Endothelial cell of umbilical vein (primary cell): ENCODE measurements at regions not wholly inside any gene's neighbourhood (a gene's known extent, or its start where the extent isn't known, plus 50 kb on each side); places are given as distances from the start of the nearest gene placed in this dataset.

Experiments used
- BruUV-seq: library from RNA; stranded (reverse); fragments of 400-500 nt; replicated peaks from 2 replicates; lab custom pipeline; 2021; lab: Mats Ljungman, UMichigan
- CTCF ChIA-PET: fragments of 300-600, 350-600 bp; sonication (Branson Sonifier 250); formaldehyde crosslinking; loops from one replicate; lab custom pipeline; 2021; ENCODE audit warnings: antibody characterized with exemption, inconsistent platforms; lab: Charles Lee
- POLR2A ChIA-PET: fragments of 300-600, 350-600 bp; sonication (Branson Sonifier 250); formaldehyde crosslinking; loops from one replicate; lab custom pipeline; 2021; ENCODE audit warnings: antibody characterized with exemption, inconsistent platforms; lab: Charles Lee
- DNase-seq: peaks from one replicate; pipeline ENCODE4 v3.0.0-alpha.2; 2011; ENCODE audit warnings: low read depth, low spot score
- FAIRE-seq: peaks from 2 replicates; lab custom pipeline; 2011; peaks lifted over from hg19 to GRCh38; lab: Jason Lieb, UNC
- H2AFZ ChIP-seq: 2 replicates; pipeline ENCODE4 v1.6.0; 2012; ENCODE audit warnings: low read depth, low read length, control low read depth, inconsistent platforms
- H3K27ac ChIP-seq: 2 replicates; pipeline ENCODE4 v1.5.1; 2011; ENCODE audit warnings: low read depth, mild to moderate bottlenecking, control low read depth, low read length, moderate library complexity; ENCODE audit not compliant: insufficient read depth
- H3K27me3 ChIP-seq, 2 experiments: 2 replicates each; pipeline versions ENCODE4 v1.6.0 to v1.6.1; 2011; ENCODE audit warnings: low read length in 2 of 2, mixed read lengths in 1 of 2; ENCODE audit not compliant: control insufficient read depth in 2 of 2, insufficient read depth in 2 of 2
- H3K36me3 ChIP-seq, 2 experiments: 2 replicates in 1 of 2; 3 replicates in 1 of 2; pipeline ENCODE4 v1.5.1; 2011; ENCODE audit warnings: low read length in 2 of 2, mild to moderate bottlenecking in 1 of 2, moderate library complexity in 1 of 2; ENCODE audit not compliant: control insufficient read depth in 2 of 2, insufficient read depth in 2 of 2; ENCODE audit errors: extremely low read depth in 1 of 2
- H3K4me1 ChIP-seq: 3 replicates; pipeline ENCODE4 v1.5.1; 2011; ENCODE audit warnings: mild to moderate bottlenecking, low read length; ENCODE audit not compliant: control insufficient read depth, insufficient read depth; ENCODE audit errors: extremely low read depth
- H3K4me2 ChIP-seq: 2 replicates; pipeline ENCODE4 v1.6.1; 2011; ENCODE audit warnings: low read length, control low read depth, mixed read lengths; ENCODE audit not compliant: insufficient read depth
- H3K4me3 ChIP-seq, 3 experiments: fragments of 200-600 bp in 1 of 3; sonication (generic), shearing (Covaris generic) in 1 of 3; replicated peaks in 1 of 3; 2 replicates each; pipeline ENCODE4 v1.5.1; 2011 to 2016; ENCODE audit warnings: control low read depth in 3 of 3, low read length in 3 of 3, mild to moderate bottlenecking in 2 of 3, inconsistent platforms in 1 of 3, low read depth in 1 of 3, moderate library complexity in 1 of 3; ENCODE audit not compliant: insufficient read depth in 1 of 3
- H3K79me2 ChIP-seq: 2 replicates; pipeline ENCODE4 v1.6.0; 2012; ENCODE audit warnings: low read length, inconsistent platforms; ENCODE audit not compliant: control insufficient read depth, insufficient read depth
- H3K9ac ChIP-seq: replicated peaks from 2 replicates; pipeline ENCODE3; 2011; ENCODE audit warnings: low read length, control low read depth; ENCODE audit not compliant: insufficient read depth; ENCODE audit errors: extremely low read depth
- H3K9me1 ChIP-seq: replicated peaks from 3 replicates; pipeline ENCODE4 v1.6.0; 2011; ENCODE audit warnings: mild to moderate bottlenecking, low read length; ENCODE audit not compliant: control insufficient read depth, insufficient read depth; ENCODE audit errors: extremely low read depth
- H3K9me3 ChIP-seq: replicated peaks from 2 replicates; pipeline ENCODE4 v1.5.1; 2012; ENCODE audit warnings: low read length, inconsistent platforms; ENCODE audit not compliant: control insufficient read depth, insufficient read depth
- H4K20me1 ChIP-seq: replicated peaks from 2 replicates; pipeline ENCODE3; 2011; ENCODE audit warnings: mild to moderate bottlenecking, low read length; ENCODE audit not compliant: control insufficient read depth, insufficient read depth; ENCODE audit errors: extremely low read depth
- EZH2 ChIP-seq: IDR thresholded peaks from 2 replicates; pipeline ENCODE4 v1.6.1; 2012; ENCODE audit warnings: borderline replicate concordance, low read depth, mild to moderate bottlenecking, moderate library complexity, low read length, inconsistent platforms; ENCODE audit not compliant: severe bottlenecking
- FOS ChIP-seq: IDR thresholded peaks from 2 replicates; pipeline ENCODE4 v1.6.1; 2011; ENCODE audit warnings: mild to moderate bottlenecking, low read length, moderate library complexity, borderline replicate concordance; ENCODE audit not compliant: insufficient read depth
- GATA2 ChIP-seq: IDR thresholded peaks from 2 replicates; pipeline ENCODE4 v1.7.0; 2011; ENCODE audit warnings: low read depth, mild to moderate bottlenecking, moderate library complexity, mixed read lengths, low read length; ENCODE audit not compliant: insufficient read length, insufficient read depth
- JUN ChIP-seq: IDR thresholded peaks from 2 replicates; pipeline ENCODE4 v1.6.1; 2011; ENCODE audit warnings: borderline replicate concordance, low read depth; ENCODE audit not compliant: insufficient read length, insufficient read depth
- MYC ChIP-seq: IDR thresholded peaks from one replicate; pipeline ENCODE4 v1.6.1; 2011; ENCODE audit warnings: mild to moderate bottlenecking, low read depth, low read length
- POLR2A ChIP-seq: IDR thresholded peaks from 2 replicates; pipeline ENCODE4 v1.6.1; 2012; ENCODE audit warnings: low read depth, mild to moderate bottlenecking, control low read depth, low read length
- POLR2AphosphoS5 ChIP-seq: IDR thresholded peaks from 2 replicates; pipeline ENCODE4 v1.6.1; 2012; ENCODE audit warnings: low read depth, mild to moderate bottlenecking, control low read depth, low read length, moderate library complexity; ENCODE audit not compliant: insufficient read depth
- dilution Hi-C: fragments of 300-500 bp; cut with MboI; formaldehyde crosslinking; loops from one replicate; pipeline ENCODE4 v1.15.0; 2019; ENCODE audit warnings: low sequenced_read_pairs; ENCODE audit not compliant: extremely low pct_ligation_motif_present
- intact Hi-C: fragments of 100-400 bp; cut with micrococcal nuclease; formaldehyde crosslinking; loops from one replicate; pipeline ENCODE4 v1.10.0; 2022
- TF ChIP-seq, protein P1 (sequence below), 2 donors: IDR thresholded peaks; 1 replicate in 1 of 2; 2 replicates in 1 of 2; pipeline ENCODE4 v1.5.1; 2011; ENCODE audit warnings: low read length in 2 of 2, mild to moderate bottlenecking in 2 of 2, moderate library complexity in 2 of 2, control low read depth in 1 of 2, inconsistent platforms in 1 of 2, low read depth in 1 of 2; ENCODE audit not compliant: insufficient read depth in 1 of 2; ENCODE audit errors: extremely low read depth in 1 of 2
- TF ChIP-seq, protein P2 (sequence below): IDR thresholded peaks from 2 replicates; pipeline ENCODE4 v1.6.1; 2011; ENCODE audit not compliant: insufficient read depth, insufficient read length

DNA sequence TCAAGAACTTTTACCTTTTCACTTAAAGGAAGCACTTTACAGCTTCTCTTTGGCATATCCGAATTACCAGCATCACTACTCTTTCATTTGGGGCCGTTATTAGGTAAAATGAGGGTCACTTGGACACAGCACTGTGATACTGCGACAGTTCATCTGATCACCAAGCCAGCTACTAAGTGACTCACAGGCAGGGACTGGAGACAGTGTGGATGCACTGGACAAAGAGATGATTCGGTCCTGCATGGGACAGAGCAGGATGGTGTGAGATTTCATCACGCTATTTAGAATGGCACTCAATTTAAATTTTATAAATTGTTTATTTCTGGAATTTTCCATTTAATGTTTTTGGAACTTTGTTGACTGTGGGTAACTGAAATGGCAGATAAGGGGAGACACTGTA, 166.9 kb upstream of the IL12A start:
- no peak for FAIRE-seq
- no peak for TF ChIP-seq JUN
- no peak for TF ChIP-seq GATA2
- ChIA-PET CTCF (no interaction called here), POLR2A (no interaction called here)
- Histone ChIP-seq H3K9me3 (no peaks in the 10 kb centered on the region), H3K4me1 (peaks cover 17% of the 10 kb centered on the region), H2AFZ (no peak overlapping the region), H3K4me2 (no peak overlapping the region), H3K27ac (no peak overlapping the region), H3K9me1 (no peaks in the 10 kb centered on the region), H3K4me3 (no peak overlapping the region), H3K27me3 (no peaks in the 10 kb centered on the region), H3K36me3 (no peaks in the 10 kb centered on the region), H4K20me1 (no peaks in the 10 kb centered on the region), H3K79me2 (peaks cover 64% of the 10 kb centered on the region), H3K9ac (no peak overlapping the region)
- dilution Hi-C loops (no loop called here), intact Hi-C loops (no loop called here)
- DNase-seq = no peak
- BruUV-seq = no TSS peak

DNA sequence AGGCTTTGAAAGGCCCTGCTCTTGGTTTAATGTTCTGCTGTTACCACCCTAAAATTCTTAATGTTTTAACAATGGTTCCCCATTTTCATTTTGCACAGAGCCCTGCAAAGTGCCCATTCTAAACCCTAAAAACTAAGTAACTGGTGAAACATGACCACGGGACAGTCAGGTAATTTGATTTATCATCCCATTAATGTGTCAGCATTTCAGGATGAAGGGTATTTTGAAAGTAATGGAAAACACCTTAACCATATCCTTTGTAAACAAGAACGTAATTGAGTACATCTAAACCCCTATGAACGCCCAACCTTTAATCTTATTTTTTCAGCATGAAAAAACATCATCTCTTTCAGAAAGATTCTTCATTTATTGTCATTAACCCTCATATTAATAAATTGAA, 164.9 kb upstream of the IL12A start:
- BruUV-seq = no TSS peak
- TF ChIP-seq EZH2 = no peak
- no peak for TF ChIP-seq GATA2
- TF ChIP-seq, protein P1, sequence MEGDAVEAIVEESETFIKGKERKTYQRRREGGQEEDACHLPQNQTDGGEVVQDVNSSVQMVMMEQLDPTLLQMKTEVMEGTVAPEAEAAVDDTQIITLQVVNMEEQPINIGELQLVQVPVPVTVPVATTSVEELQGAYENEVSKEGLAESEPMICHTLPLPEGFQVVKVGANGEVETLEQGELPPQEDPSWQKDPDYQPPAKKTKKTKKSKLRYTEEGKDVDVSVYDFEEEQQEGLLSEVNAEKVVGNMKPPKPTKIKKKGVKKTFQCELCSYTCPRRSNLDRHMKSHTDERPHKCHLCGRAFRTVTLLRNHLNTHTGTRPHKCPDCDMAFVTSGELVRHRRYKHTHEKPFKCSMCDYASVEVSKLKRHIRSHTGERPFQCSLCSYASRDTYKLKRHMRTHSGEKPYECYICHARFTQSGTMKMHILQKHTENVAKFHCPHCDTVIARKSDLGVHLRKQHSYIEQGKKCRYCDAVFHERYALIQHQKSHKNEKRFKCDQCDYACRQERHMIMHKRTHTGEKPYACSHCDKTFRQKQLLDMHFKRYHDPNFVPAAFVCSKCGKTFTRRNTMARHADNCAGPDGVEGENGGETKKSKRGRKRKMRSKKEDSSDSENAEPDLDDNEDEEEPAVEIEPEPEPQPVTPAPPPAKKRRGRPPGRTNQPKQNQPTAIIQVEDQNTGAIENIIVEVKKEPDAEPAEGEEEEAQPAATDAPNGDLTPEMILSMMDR (IDR thresholded peaks at IDR 0.05; ENCODE audit: extremely low read depth in 1 of 2, insufficient read depth in 1 of 2, low read depth in 1 of 2, low read length in 2 of 2) = no peak
- no peak for TF ChIP-seq POLR2AphosphoS5
- no peak for TF ChIP-seq FOS
- TF ChIP-seq MYC = no peak
- TF ChIP-seq, protein P2, sequence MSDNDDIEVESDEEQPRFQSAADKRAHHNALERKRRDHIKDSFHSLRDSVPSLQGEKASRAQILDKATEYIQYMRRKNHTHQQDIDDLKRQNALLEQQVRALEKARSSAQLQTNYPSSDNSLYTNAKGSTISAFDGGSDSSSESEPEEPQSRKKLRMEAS = no peak
- TF ChIP-seq JUN = no peak
- no peak for TF ChIP-seq POLR2A
- H3K36me3 ChIP-seq = no peaks in the 10 kb centered on the region
- H3K4me1 ChIP-seq = peaks cover 21% of the 10 kb centered on the region
- H3K27ac ChIP-seq = peak overlapping the region; percentile 39
- H4K20me1 ChIP-seq = no peaks in the 10 kb centered on the region
- no peaks in the 10 kb centered on the region for H3K27me3 ChIP-seq
- intact Hi-C loops (no loop called here), dilution Hi-C loops (no loop called here)
- ChIA-PET POLR2A (no interaction called here), CTCF (interaction anchor here (0.7 to 10.5 kb wide), 5 partner anchors 13 to 208 kb away, joined by 3 to 201 read pairs (median 5); no protein-coding TSS in a partner anchor)
- no peak overlapping the region for H3K4me3 ChIP-seq
- H2AFZ ChIP-seq = no peak overlapping the region
- FAIRE-seq (no peak), DNase-seq (no peak)
- no peaks in the 10 kb centered on the region for H3K9me1 ChIP-seq
- H3K4me2 ChIP-seq = peak overlapping the region; percentile 23
- no peaks in the 10 kb centered on the region for H3K9me3 ChIP-seq
- no peak overlapping the region for H3K9ac ChIP-seq
- H3K79me2 ChIP-seq = peaks cover 52% of the 10 kb centered on the region
